GM23338 (cell line): ENCODE measurements at regions not wholly inside any gene's neighbourhood (a gene's known extent, or its start where the extent isn't known, plus 50 kb on each side); places are given as distances from the start of the nearest gene placed in this dataset.
A peak's percentile ranks its signal among the peaks of the same experiment; 100 is the strongest.

Source experiments
- ATAC-seq: fragments of 200-7000 bp; cut with Tn5 transposase; 3 replicates; pipeline ENCODE4 v1.9.1; 2020
- DNase-seq: peaks from one replicate; pipeline ENCODE4 v3.0.0-alpha.2; 2015; ENCODE audit warnings: low spot score
- H2AFZ ChIP-seq: fragments of 200-600 bp; sonication (generic); 2 replicates; pipeline ENCODE4 v1.8.0; 2016; ENCODE audit warnings: antibody characterized with exemption, mild to moderate bottlenecking, moderate library complexity
- H3F3A ChIP-seq: fragments of 200-600 bp; sonication (generic); replicated peaks from 2 replicates; pipeline ENCODE4 v1.8.0; 2017; ENCODE audit warnings: antibody characterized with exemption, mixed run types, low read depth
- H3K27ac ChIP-seq: fragments of 200-600 bp; sonication (generic); 2 replicates; pipeline ENCODE4 v1.6.1; 2016; ENCODE audit warnings: low read depth
- H3K27me3 ChIP-seq: fragments of 200-600 bp; sonication (generic); 2 replicates; pipeline ENCODE4 v1.8.0; 2016; ENCODE audit warnings: mild to moderate bottlenecking, mixed run types, moderate library complexity; ENCODE audit not compliant: insufficient read depth
- H3K36me3 ChIP-seq: fragments of 200-600 bp; sonication (generic); 2 replicates; pipeline ENCODE4 v1.8.0; 2016; ENCODE audit warnings: mild to moderate bottlenecking; ENCODE audit not compliant: insufficient read depth
- H3K4me1 ChIP-seq: fragments of 200-600 bp; sonication (generic); 2 replicates; pipeline ENCODE4 v1.8.0; 2016; ENCODE audit warnings: mild to moderate bottlenecking, moderate library complexity; ENCODE audit not compliant: insufficient read depth
- H3K4me2 ChIP-seq: fragments of 200-600 bp; sonication (generic); 2 replicates; pipeline ENCODE4 v1.7.1; 2017; ENCODE audit warnings: mixed run types
- H3K4me3 ChIP-seq: fragments of 200-600 bp; sonication (generic); 2 replicates; pipeline ENCODE4 v1.6.1; 2016; ENCODE audit warnings: mixed run types
- H3K79me2 ChIP-seq: fragments of 200-600 bp; sonication (generic); replicated peaks from 2 replicates; pipeline ENCODE4 v1.8.0; 2017; ENCODE audit warnings: mild to moderate bottlenecking; ENCODE audit not compliant: insufficient read depth
- H3K9me2 ChIP-seq: fragments of 200-600 bp; sonication (generic); 2 replicates; pipeline ENCODE4 v1.8.0; 2017; ENCODE audit not compliant: insufficient read depth
- H4K20me1 ChIP-seq: fragments of 200-600 bp; sonication (generic); replicated peaks from 2 replicates; pipeline ENCODE4 v1.8.0; 2017; ENCODE audit warnings: mild to moderate bottlenecking; ENCODE audit not compliant: insufficient read depth
- H3K27ac Mint-ChIP-seq: 2 replicates; pipeline ENCODE4 v1.8.0; 2020; ENCODE audit warnings: inconsistent platforms, mild to moderate bottlenecking, moderate library complexity, mixed read lengths
- H3K27me3 Mint-ChIP-seq: 3 replicates; pipeline ENCODE4 v1.8.0; 2022; ENCODE audit warnings: low read depth, mild to moderate bottlenecking, moderate library complexity, mixed read lengths, inconsistent platforms; ENCODE audit not compliant: insufficient read depth, poor library complexity
- H3K36me3 Mint-ChIP-seq: 3 replicates; pipeline ENCODE4 v1.8.0; 2021; ENCODE audit warnings: low read depth, mild to moderate bottlenecking, inconsistent platforms, moderate library complexity, mixed read lengths
- H3K4me1 Mint-ChIP-seq: 3 replicates; pipeline ENCODE4 v1.8.0; 2020; ENCODE audit warnings: mild to moderate bottlenecking, inconsistent platforms, mixed read lengths
- H3K4me3 Mint-ChIP-seq: 3 replicates; pipeline ENCODE4 v1.8.0; 2021; ENCODE audit warnings: moderate library complexity, mild to moderate bottlenecking, inconsistent platforms, mixed read lengths
- H3K9me3 Mint-ChIP-seq: 3 replicates; pipeline ENCODE4 v1.8.0; 2020; ENCODE audit warnings: moderate library complexity, mild to moderate bottlenecking, inconsistent platforms, mixed read lengths
- EZH2phosphoT487 ChIP-seq: fragments of 200-600 bp; sonication (generic); IDR thresholded peaks from one replicate; pipeline ENCODE4 v1.8.1; 2018; ENCODE audit warnings: antibody characterized with exemption; ENCODE audit not compliant: unreplicated experiment
- JUNB ChIP-seq: IDR thresholded peaks from one replicate; pipeline ENCODE4 v1.6.1; 2016; ENCODE audit warnings: antibody characterized with exemption; ENCODE audit not compliant: unreplicated experiment
- POLR2AphosphoS5 ChIP-seq: IDR thresholded peaks from 2 replicates; pipeline ENCODE4 v1.6.1; 2016; ENCODE audit warnings: antibody characterized with exemption, low read depth
- STAT1 ChIP-seq: IDR thresholded peaks from one replicate; pipeline ENCODE4 v1.6.1; 2016; ENCODE audit warnings: antibody characterized with exemption; ENCODE audit not compliant: unreplicated experiment
- ZNF114 ChIP-seq: fragments of 250-450 bp; sonication (Bioruptor Pico); IDR thresholded peaks from 2 replicates; pipeline ENCODE4 v1.5.0; 2020; ENCODE audit warnings: mild to moderate bottlenecking, moderate library complexity
- ZNF331 ChIP-seq: fragments of 250-450 bp; sonication (Bioruptor Pico); IDR thresholded peaks from 2 replicates; pipeline ENCODE4 v1.5.0; 2020; ENCODE audit warnings: low read depth, mild to moderate bottlenecking, moderate library complexity
- TF ChIP-seq, protein P1 (sequence below): IDR thresholded peaks from 2 replicates; pipeline ENCODE4 v1.6.1; 2016; ENCODE audit warnings: antibody characterized with exemption
- TF ChIP-seq, protein P2 (sequence below), 2 experiments: fragments of 200-600 bp in 1 of 2; sonication (generic) in 1 of 2; conservative IDR thresholded peaks; 2 replicates each; pipeline versions ENCODE4 v1.5.1 to v1.6.1; 2016 to 2017; ENCODE audit warnings: antibody characterized with exemption in 2 of 2, low read depth in 2 of 2, mild to moderate bottlenecking in 2 of 2, moderate library complexity in 1 of 2
- TF ChIP-seq, protein P3 (sequence below): IDR thresholded peaks from one replicate; pipeline ENCODE4 v1.6.1; 2018; ENCODE audit warnings: antibody characterized with exemption; ENCODE audit not compliant: unreplicated experiment

DNA sequence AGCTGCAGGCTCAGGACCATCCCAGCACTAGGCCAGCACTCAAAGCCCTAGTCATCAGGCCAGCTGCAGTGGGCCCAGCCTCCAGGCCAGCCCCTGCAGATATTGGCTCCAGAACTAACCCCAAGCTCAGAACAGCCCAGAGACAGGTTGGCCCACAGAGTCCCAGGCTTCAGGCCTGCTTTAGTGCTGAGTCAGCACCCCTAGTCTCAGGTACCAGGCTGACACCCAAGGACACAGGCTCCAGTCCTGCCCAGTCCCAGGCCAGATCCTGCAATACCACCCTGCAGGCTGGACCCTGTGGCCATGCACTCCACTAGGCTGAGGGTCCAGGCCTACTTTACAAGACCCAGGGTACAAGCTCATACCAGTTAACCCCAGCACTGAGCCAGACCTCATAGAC is 234.4 kb upstream of the GPRIN3 start:
- no peak for TF ChIP-seq EZH2phosphoT487
- no peak for TF ChIP-seq POLR2AphosphoS5
- TF ChIP-seq, protein P1, sequence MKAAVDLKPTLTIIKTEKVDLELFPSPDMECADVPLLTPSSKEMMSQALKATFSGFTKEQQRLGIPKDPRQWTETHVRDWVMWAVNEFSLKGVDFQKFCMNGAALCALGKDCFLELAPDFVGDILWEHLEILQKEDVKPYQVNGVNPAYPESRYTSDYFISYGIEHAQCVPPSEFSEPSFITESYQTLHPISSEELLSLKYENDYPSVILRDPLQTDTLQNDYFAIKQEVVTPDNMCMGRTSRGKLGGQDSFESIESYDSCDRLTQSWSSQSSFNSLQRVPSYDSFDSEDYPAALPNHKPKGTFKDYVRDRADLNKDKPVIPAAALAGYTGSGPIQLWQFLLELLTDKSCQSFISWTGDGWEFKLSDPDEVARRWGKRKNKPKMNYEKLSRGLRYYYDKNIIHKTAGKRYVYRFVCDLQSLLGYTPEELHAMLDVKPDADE, result no peak
- TF ChIP-seq, protein P2, sequence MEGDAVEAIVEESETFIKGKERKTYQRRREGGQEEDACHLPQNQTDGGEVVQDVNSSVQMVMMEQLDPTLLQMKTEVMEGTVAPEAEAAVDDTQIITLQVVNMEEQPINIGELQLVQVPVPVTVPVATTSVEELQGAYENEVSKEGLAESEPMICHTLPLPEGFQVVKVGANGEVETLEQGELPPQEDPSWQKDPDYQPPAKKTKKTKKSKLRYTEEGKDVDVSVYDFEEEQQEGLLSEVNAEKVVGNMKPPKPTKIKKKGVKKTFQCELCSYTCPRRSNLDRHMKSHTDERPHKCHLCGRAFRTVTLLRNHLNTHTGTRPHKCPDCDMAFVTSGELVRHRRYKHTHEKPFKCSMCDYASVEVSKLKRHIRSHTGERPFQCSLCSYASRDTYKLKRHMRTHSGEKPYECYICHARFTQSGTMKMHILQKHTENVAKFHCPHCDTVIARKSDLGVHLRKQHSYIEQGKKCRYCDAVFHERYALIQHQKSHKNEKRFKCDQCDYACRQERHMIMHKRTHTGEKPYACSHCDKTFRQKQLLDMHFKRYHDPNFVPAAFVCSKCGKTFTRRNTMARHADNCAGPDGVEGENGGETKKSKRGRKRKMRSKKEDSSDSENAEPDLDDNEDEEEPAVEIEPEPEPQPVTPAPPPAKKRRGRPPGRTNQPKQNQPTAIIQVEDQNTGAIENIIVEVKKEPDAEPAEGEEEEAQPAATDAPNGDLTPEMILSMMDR (conservative IDR thresholded peaks at IDR 0.05; ENCODE audit: low read depth in 2 of 2), result no peak
- no peak for TF ChIP-seq ZNF114 (CRISPR knock-in tag)
- no peak for TF ChIP-seq ZNF331 (CRISPR knock-in tag)
- TF ChIP-seq JUNB, result no peak
- no peak for TF ChIP-seq STAT1
- Histone ChIP-seq H2AFZ (no peak overlapping the region), H4K20me1 (no peaks in the 10 kb centered on the region), H3K36me3 (no peaks in the 10 kb centered on the region), H3K4me1 (peaks cover 6% of the 10 kb centered on the region), H3K27me3 (no peaks in the 10 kb centered on the region), H3K4me2 (no peak overlapping the region), H3F3A (no peaks in the 10 kb centered on the region), H3K9me2 (no peaks in the 10 kb centered on the region), H3K79me2 (no peaks in the 10 kb centered on the region), H3K4me3 (no peak overlapping the region), H3K27ac (no peak overlapping the region)
- H3K36me3 Mint-ChIP-seq, result no peaks in the 10 kb centered on the region
- H3K27me3 Mint-ChIP-seq, result no peaks in the 10 kb centered on the region
- DNase-seq (no peak), ATAC-seq (no peak)
- H3K27ac Mint-ChIP-seq, result no peak overlapping the region
- H3K4me1 Mint-ChIP-seq, result peaks cover 14% of the 10 kb centered on the region; the same call in 2 of the 3 replicates
- no peaks in the 10 kb centered on the region for H3K9me3 Mint-ChIP-seq
- no peak overlapping the region for H3K4me3 Mint-ChIP-seq

- no peak overlapping the region for H3K27ac ChIP-seq
Measured at GRCh38 chr4:89539797-89540711, 232.5 kb upstream of the GPRIN3 start.

More at GRCh38 chr4:89539797-89540711, 232.5 kb upstream of the GPRIN3 start:
- H3K4me3 Mint-ChIP-seq, result no peak overlapping the region
- H3K27me3 Mint-ChIP-seq, result no peaks in the 10 kb centered on the region
- no peaks in the 10 kb centered on the region for H3K79me2 ChIP-seq
- ATAC-seq (no peak), DNase-seq (no peak)
- TF ChIP-seq ZNF331 (CRISPR knock-in tag), result no peak
- TF ChIP-seq, protein P3, sequence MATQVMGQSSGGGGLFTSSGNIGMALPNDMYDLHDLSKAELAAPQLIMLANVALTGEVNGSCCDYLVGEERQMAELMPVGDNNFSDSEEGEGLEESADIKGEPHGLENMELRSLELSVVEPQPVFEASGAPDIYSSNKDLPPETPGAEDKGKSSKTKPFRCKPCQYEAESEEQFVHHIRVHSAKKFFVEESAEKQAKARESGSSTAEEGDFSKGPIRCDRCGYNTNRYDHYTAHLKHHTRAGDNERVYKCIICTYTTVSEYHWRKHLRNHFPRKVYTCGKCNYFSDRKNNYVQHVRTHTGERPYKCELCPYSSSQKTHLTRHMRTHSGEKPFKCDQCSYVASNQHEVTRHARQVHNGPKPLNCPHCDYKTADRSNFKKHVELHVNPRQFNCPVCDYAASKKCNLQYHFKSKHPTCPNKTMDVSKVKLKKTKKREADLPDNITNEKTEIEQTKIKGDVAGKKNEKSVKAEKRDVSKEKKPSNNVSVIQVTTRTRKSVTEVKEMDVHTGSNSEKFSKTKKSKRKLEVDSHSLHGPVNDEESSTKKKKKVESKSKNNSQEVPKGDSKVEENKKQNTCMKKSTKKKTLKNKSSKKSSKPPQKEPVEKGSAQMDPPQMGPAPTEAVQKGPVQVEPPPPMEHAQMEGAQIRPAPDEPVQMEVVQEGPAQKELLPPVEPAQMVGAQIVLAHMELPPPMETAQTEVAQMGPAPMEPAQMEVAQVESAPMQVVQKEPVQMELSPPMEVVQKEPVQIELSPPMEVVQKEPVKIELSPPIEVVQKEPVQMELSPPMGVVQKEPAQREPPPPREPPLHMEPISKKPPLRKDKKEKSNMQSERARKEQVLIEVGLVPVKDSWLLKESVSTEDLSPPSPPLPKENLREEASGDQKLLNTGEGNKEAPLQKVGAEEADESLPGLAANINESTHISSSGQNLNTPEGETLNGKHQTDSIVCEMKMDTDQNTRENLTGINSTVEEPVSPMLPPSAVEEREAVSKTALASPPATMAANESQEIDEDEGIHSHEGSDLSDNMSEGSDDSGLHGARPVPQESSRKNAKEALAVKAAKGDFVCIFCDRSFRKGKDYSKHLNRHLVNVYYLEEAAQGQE, result peak; percentile 48
- no peak for TF ChIP-seq STAT1
- TF ChIP-seq, protein P2 (conservative IDR thresholded peaks at IDR 0.05; ENCODE audit: low read depth in 2 of 2), result no peak
- H3K4me2 ChIP-seq, result no peak overlapping the region; the same call in 1 of the 2 replicates
- H3K4me3 ChIP-seq, result no peak overlapping the region
- no peaks in the 10 kb centered on the region for H4K20me1 ChIP-seq
- peaks cover 6% of the 10 kb centered on the region for H3K4me1 ChIP-seq
- H3K4me1 Mint-ChIP-seq, result peaks cover 11% of the 10 kb centered on the region; the same call in 2 of the 3 replicates
- no peaks in the 10 kb centered on the region for H3K27me3 ChIP-seq
- no peaks in the 10 kb centered on the region for H3K36me3 ChIP-seq
- H3F3A ChIP-seq, result no peaks in the 10 kb centered on the region
- H3K9me3 Mint-ChIP-seq, result no peaks in the 10 kb centered on the region
- H3K9me2 ChIP-seq, result no peaks in the 10 kb centered on the region; the same call in 1 of the 2 replicates
- H3K36me3 Mint-ChIP-seq, result no peaks in the 10 kb centered on the region
- no peak overlapping the region for H3K27ac Mint-ChIP-seq
- H2AFZ ChIP-seq, result peak overlapping the region; percentile 6; the same call in 1 of the 2 replicates
